Ishikawa (cell line): ENCODE measurements at regions not wholly inside any gene's neighbourhood (a gene's known extent, or its start where the extent isn't known, plus 50 kb on each side); places are given as distances from the start of the nearest gene placed in this dataset.

Experiments
- CEBPB ChIP-seq: IDR thresholded peaks from 2 replicates; pipeline ENCODE4 v1.6.1; 2012
- CREB1 ChIP-seq: IDR thresholded peaks from 2 replicates; pipeline ENCODE4 v1.6.1; 2012; ENCODE audit warnings: low read depth
- EGR1 ChIP-seq: IDR thresholded peaks from 2 replicates; pipeline ENCODE4 v1.6.1; 2012
- EP300 ChIP-seq: IDR thresholded peaks from 2 replicates; pipeline ENCODE4 v1.6.1; 2012; ENCODE audit warnings: borderline replicate concordance
- FOXM1 ChIP-seq: IDR thresholded peaks from 2 replicates; pipeline ENCODE4 v1.6.1; 2012; ENCODE audit warnings: low read depth, borderline replicate concordance
- MAX ChIP-seq: IDR thresholded peaks from 2 replicates; pipeline ENCODE4 v1.6.1; 2012
- NFIC ChIP-seq: IDR thresholded peaks from 2 replicates; pipeline ENCODE4 v1.6.1; 2012
- RAD21 ChIP-seq: IDR thresholded peaks from 2 replicates; pipeline ENCODE4 v1.6.1; 2012; ENCODE audit warnings: low read depth
- REST ChIP-seq: IDR thresholded peaks from 2 replicates; pipeline ENCODE4 v1.6.1; 2012; ENCODE audit warnings: low read depth, mild to moderate bottlenecking
- TAF1 ChIP-seq: IDR thresholded peaks from 2 replicates; pipeline ENCODE4 v1.6.1; 2012; ENCODE audit warnings: low read depth, mild to moderate bottlenecking
- TCF12 ChIP-seq: IDR thresholded peaks from 2 replicates; pipeline ENCODE4 v1.6.1; 2012; ENCODE audit warnings: low read depth
- TEAD4 ChIP-seq: IDR thresholded peaks from 2 replicates; pipeline ENCODE4 v1.6.1; 2012
- USF1 ChIP-seq: IDR thresholded peaks from 2 replicates; pipeline ENCODE4 v1.6.1; 2012
- YY1 ChIP-seq: IDR thresholded peaks from 2 replicates; pipeline ENCODE4 v1.6.1; 2012; ENCODE audit warnings: low read depth
- ZBTB7A ChIP-seq: IDR thresholded peaks from 2 replicates; pipeline ENCODE4 v1.6.1; 2012; ENCODE audit warnings: low read depth

GRCh38 chr4:171087089-171087488, 726.1 kb upstream of the GALNTL6 start:
- no peak for TF ChIP-seq TCF12
- TF ChIP-seq TEAD4, result no peak
- TF ChIP-seq ZBTB7A, result no peak
- TF ChIP-seq REST, result no peak
- no peak for TF ChIP-seq CREB1
- no peak for TF ChIP-seq NFIC
- no peak for TF ChIP-seq RAD21
- TF ChIP-seq FOXM1, result no peak
- no peak for TF ChIP-seq CEBPB
- no peak for TF ChIP-seq EP300
- TF ChIP-seq EGR1, result no peak
- no peak for TF ChIP-seq MAX
- no peak for TF ChIP-seq USF1
- TF ChIP-seq YY1, result no peak

GRCh38 chr4:171067422-171067821, 745.8 kb upstream of the GALNTL6 start:
- TF ChIP-seq USF1, result no peak
- no peak for TF ChIP-seq EP300
- no peak for TF ChIP-seq RAD21

GRCh38 chr4:171049380-171049779, 763.8 kb upstream of the GALNTL6 start:
- TF ChIP-seq TAF1 (no peak), RAD21 (no peak), NFIC (no peak), ZBTB7A (no peak), YY1 (no peak), TEAD4 (no peak), TCF12 (no peak), CEBPB (no peak), FOXM1 (no peak), EGR1 (no peak), USF1 (no peak), MAX (no peak), EP300 (no peak), CREB1 (no peak), REST (no peak)

- TF ChIP-seq TAF1 (no peak), TEAD4 (no peak), MAX (no peak), ZBTB7A (no peak), FOXM1 (no peak), CEBPB (no peak), CREB1 (no peak), USF1 (no peak), NFIC (no peak), EGR1 (no peak), YY1 (no peak), REST (no peak), RAD21 (no peak), EP300 (no peak), TCF12 (no peak)
Observed at GRCh38 chr4:171042989-171043524, 770.1 kb upstream of the GALNTL6 start.
